GM12878 (cell line): ENCODE measurements at regions not wholly inside any gene's neighbourhood (a gene's known extent, or its start where the extent isn't known, plus 50 kb on each side); places are given as distances from the start of the nearest gene placed in this dataset.

Experiments used
- ATAC-seq: fragments of 200-7000 bp; cut with Tn5 transposase; 3 replicates; pipeline ENCODE4 v1.9.1; 2020; ENCODE audit warnings: mild to moderate bottlenecking, moderate library complexity
- BruUV-seq: library from RNA; stranded (reverse); fragments of 400-500 nt; replicated peaks from 2 replicates; lab custom pipeline; 2021; lab: Mats Ljungman, UMichigan
- CTCF ChIA-PET: fragments of 300-600 bp; sonication (Branson Sonifier 250); formaldehyde crosslinking; extraction: SDS; loops from one replicate; lab custom pipeline; 2021; ENCODE audit warnings: inconsistent platforms; lab: Yijun Ruan, JAX
- POLR2A ChIA-PET: fragments of 350-600 bp; formaldehyde crosslinking; extraction: SDS; loops from one replicate; lab custom pipeline; 2021; ENCODE audit warnings: inconsistent platforms; lab: Charles Lee
- RAD21 ChIA-PET: fragments of 300-600 bp; sonication (Branson Sonifier 250); formaldehyde crosslinking; loops from one replicate; lab custom pipeline; 2023; ENCODE audit warnings: antibody characterized with exemption; ENCODE audit not compliant: unreplicated experiment; lab: Charles Lee
- SMC1A ChIA-PET: fragments of 300-600 bp; sonication (Branson Sonifier 250); formaldehyde crosslinking; loops from one replicate; lab custom pipeline; 2023; ENCODE audit not compliant: unreplicated experiment, uncharacterized antibody; lab: Charles Lee
- DNase-seq: peaks from one replicate; pipeline ENCODE4 v3.0.0-alpha.2; 2011; ENCODE audit warnings: low read depth, low spot score
- FAIRE-seq: peaks from 3 replicates; lab custom pipeline; 2011; peaks lifted over from hg19 to GRCh38; lab: Jason Lieb, UNC
- H2AFZ ChIP-seq: 2 replicates; pipeline ENCODE4 v1.6.0; 2011; ENCODE audit warnings: low read depth, low read length, control low read depth; ENCODE audit not compliant: control insufficient read depth
- H3K27ac ChIP-seq: 2 replicates; pipeline ENCODE4 v1.5.1; 2011; ENCODE audit warnings: control low read depth; ENCODE audit not compliant: control insufficient read depth, insufficient read depth
- H3K27me3 ChIP-seq, 2 experiments: replicated peaks in 1 of 2; 2 replicates each; pipeline versions ENCODE4 v1.6.0 to v1.6.1; 2011; ENCODE audit warnings: low read length in 1 of 2; ENCODE audit not compliant: control insufficient read depth in 2 of 2, insufficient read depth in 2 of 2
- H3K36me3 ChIP-seq, 2 experiments: 2 replicates each; pipeline ENCODE4 v1.5.1; 2011; ENCODE audit warnings: low read length in 1 of 2; ENCODE audit not compliant: control insufficient read depth in 2 of 2, insufficient read depth in 2 of 2
- H3K4me1 ChIP-seq: 2 replicates; pipeline ENCODE4 v1.6.1; 2011; ENCODE audit warnings: mild to moderate bottlenecking, low read length, moderate library complexity, mixed read lengths; ENCODE audit not compliant: control insufficient read depth, insufficient read depth
- H3K4me2 ChIP-seq: 2 replicates; pipeline ENCODE4 v1.6.0; 2011; ENCODE audit warnings: control low read depth; ENCODE audit not compliant: control insufficient read depth, insufficient read depth
- H3K4me3 ChIP-seq: fragments of 200-600 bp; sonication (generic); 2 replicates; pipeline ENCODE4 v1.5.1; 2016
- H3K79me2 ChIP-seq: 2 replicates; pipeline ENCODE4 v1.6.0; 2011; ENCODE audit warnings: low read length; ENCODE audit not compliant: control insufficient read depth, insufficient read depth
- H3K9ac ChIP-seq: 2 replicates; pipeline ENCODE4 v1.8.0; 2011; ENCODE audit warnings: low read length, control low read depth, mixed read lengths; ENCODE audit not compliant: control insufficient read depth, insufficient read depth
- H3K9me3 ChIP-seq: replicated peaks from 3 replicates; pipeline ENCODE4 v1.5.1; 2011; ENCODE audit warnings: mild to moderate bottlenecking, low read length; ENCODE audit not compliant: control insufficient read depth, insufficient read depth
- H4K20me1 ChIP-seq: 2 replicates; pipeline ENCODE4 v1.6.0; 2011; ENCODE audit not compliant: control insufficient read depth, insufficient read depth
- ASH2L ChIP-seq: fragments of 300-600, 200-600 bp; sonication (generic); IDR thresholded peaks from 2 replicates; pipeline ENCODE4 v1.6.1; 2017; ENCODE audit warnings: low read depth, mild to moderate bottlenecking, borderline replicate concordance
- EED ChIP-seq: sonication (generic); IDR thresholded peaks from 2 replicates; pipeline ENCODE4 v1.6.1; 2016; ENCODE audit warnings: antibody characterized with exemption, low read depth
- ETV6 ChIP-seq, 2 experiments: fragments of 450-650 bp in 1 of 2; IDR thresholded peaks in 1 of 2; conservative IDR thresholded peaks in 1 of 2; 2 replicates each; pipeline ENCODE4 v1.6.1; 2014; ENCODE audit warnings: antibody characterized with exemption in 1 of 2, borderline replicate concordance in 1 of 2, low read depth in 1 of 2, mild to moderate bottlenecking in 1 of 2, moderate library complexity in 1 of 2
- HDAC2 ChIP-seq: fragments of 200-600 bp; sonication (generic); IDR thresholded peaks from 2 replicates; pipeline ENCODE4 v1.6.1; 2017
- KAT2A ChIP-seq: conservative IDR thresholded peaks from 2 replicates; pipeline ENCODE4 v1.6.1; 2011; ENCODE audit warnings: low read depth, low read length; ENCODE audit not compliant: control insufficient read depth
- PAX5 ChIP-seq: IDR thresholded peaks from 2 replicates; pipeline ENCODE4 v1.6.1; 2011; ENCODE audit warnings: low read depth, low read length, borderline replicate concordance
- WGBS: methylation state at CpG from one replicate; pipeline ENCODE4 v1.1.6; 2016; ENCODE audit warnings: low lambda C conversion rate; ENCODE audit not compliant: insufficient replicate concordance, insufficient coverage; ENCODE audit errors: missing lambda C conversion rate; 5-methylcytosine and 5-hydroxymethylcytosine counted together
- in situ Hi-C: fragments of 300-500 bp; cut with MboI; formaldehyde crosslinking; loops from 9 replicates; pipeline ENCODE4 v1.14.3; 2018; ENCODE audit warnings: mixed read lengths
- intact Hi-C: fragments of 100-400 bp; cut with micrococcal nuclease; formaldehyde crosslinking; loops from one replicate; pipeline ENCODE4 v1.14.2; 2022; ENCODE audit not compliant: unreplicated experiment
- TF ChIP-seq, protein P1 (sequence below): fragments of 450-650 bp; IDR thresholded peaks from 2 replicates; pipeline ENCODE4 v1.6.1; 2017; ENCODE audit warnings: antibody characterized with exemption, mild to moderate bottlenecking, moderate library complexity

DNA sequence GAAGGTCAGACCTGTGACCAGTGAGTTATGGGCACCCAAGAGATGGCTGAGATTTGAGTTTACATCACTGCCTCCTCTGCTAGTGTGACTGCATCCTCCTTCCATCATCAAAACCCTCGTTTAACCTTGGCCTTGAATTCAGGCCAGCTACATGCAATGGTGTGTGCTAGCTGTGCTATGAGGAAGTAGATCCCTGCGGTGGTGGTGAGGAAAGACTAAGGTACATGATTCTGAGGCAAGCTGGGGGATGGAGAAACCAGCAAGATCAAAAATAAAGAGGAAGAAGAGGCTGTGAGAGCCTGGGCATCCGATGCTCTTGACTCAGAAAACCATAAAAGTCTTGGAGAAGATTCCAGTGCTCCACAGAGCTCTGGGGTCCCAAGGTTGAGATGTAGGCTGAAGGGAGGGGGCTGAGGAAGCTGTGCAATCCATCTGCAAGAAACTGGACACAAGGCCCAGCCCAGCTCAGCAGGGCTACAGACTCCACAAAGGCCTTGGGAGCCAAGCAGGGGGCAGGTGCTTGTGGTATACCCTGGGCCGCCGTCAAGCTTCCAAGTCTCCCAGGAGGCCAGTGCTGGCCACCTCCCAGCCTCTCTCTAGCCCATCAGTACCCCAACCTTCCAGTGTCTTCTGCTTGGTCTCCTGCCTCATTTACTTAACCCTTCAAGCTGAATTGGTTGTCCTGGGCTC, 774.8 kb downstream of the VRK1 start:
- intact Hi-C loops: no loop called here
- H3K79me2 ChIP-seq: no peaks in the 10 kb centered on the region
- CTCF ChIA-PET: interaction anchor here (1.1 kb wide), 1 partner anchor 12 kb away, joined by 3 read pairs; no protein-coding TSS in a partner anchor
- FAIRE-seq: no peak
- no peak for TF ChIP-seq HDAC2
- TF ChIP-seq EED: no peak
- TF ChIP-seq, protein P1, sequence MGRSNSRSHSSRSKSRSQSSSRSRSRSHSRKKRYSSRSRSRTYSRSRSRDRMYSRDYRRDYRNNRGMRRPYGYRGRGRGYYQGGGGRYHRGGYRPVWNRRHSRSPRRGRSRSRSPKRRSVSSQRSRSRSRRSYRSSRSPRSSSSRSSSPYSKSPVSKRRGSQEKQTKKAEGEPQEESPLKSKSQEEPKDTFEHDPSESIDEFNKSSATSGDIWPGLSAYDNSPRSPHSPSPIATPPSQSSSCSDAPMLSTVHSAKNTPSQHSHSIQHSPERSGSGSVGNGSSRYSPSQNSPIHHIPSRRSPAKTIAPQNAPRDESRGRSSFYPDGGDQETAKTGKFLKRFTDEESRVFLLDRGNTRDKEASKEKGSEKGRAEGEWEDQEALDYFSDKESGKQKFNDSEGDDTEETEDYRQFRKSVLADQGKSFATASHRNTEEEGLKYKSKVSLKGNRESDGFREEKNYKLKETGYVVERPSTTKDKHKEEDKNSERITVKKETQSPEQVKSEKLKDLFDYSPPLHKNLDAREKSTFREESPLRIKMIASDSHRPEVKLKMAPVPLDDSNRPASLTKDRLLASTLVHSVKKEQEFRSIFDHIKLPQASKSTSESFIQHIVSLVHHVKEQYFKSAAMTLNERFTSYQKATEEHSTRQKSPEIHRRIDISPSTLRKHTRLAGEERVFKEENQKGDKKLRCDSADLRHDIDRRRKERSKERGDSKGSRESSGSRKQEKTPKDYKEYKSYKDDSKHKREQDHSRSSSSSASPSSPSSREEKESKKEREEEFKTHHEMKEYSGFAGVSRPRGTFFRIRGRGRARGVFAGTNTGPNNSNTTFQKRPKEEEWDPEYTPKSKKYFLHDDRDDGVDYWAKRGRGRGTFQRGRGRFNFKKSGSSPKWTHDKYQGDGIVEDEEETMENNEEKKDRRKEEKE: no peak
- TF ChIP-seq PAX5: no peak
- TF ChIP-seq KAT2A: no peak
- no peak for TF ChIP-seq ETV6 (conservative IDR thresholded peaks at IDR 0.05 in 1 of 2, IDR thresholded peaks at IDR 0.05 in 1 of 2; ENCODE audit: borderline replicate concordance in 1 of 2, low read depth in 1 of 2)
- TF ChIP-seq ASH2L: no peak
- DNase-seq: no peak
- no TSS peak for BruUV-seq
- no peak for ATAC-seq
- no peaks in the 10 kb centered on the region for H4K20me1 ChIP-seq
- in situ Hi-C loops: no loop called here
- H3K9me3 ChIP-seq: no peaks in the 10 kb centered on the region; the same call in 2 of the 3 replicates
- no peaks in the 10 kb centered on the region for H3K4me1 ChIP-seq
- POLR2A ChIA-PET: no interaction called here
- SMC1A ChIA-PET: interaction anchor here (0.5 kb wide), 1 partner anchor 381 kb away, joined by 3 read pairs; no protein-coding TSS in a partner anchor
- no peak overlapping the region for H3K4me3 ChIP-seq
- RAD21 ChIA-PET: no interaction called here
- no peak overlapping the region for H3K9ac ChIP-seq
- no peak overlapping the region for H3K27ac ChIP-seq
- H3K4me2 ChIP-seq: no peak overlapping the region
- no peaks in the 10 kb centered on the region for H3K36me3 ChIP-seq
- no peaks in the 10 kb centered on the region for H3K27me3 ChIP-seq
- H2AFZ ChIP-seq: no peak overlapping the region
- 21% methylated on average over 5 of the region's 5 CpGs for WGBS
